GM12875 (cell line): ENCODE measurements at regions not wholly inside any gene's neighbourhood (a gene's known extent, or its start where the extent isn't known, plus 50 kb on each side); places are given as distances from the start of the nearest gene placed in this dataset.
"Not testable (repeated sequence)": the region's sequence is repeated elsewhere in the genome, so short reads cannot be mapped to it uniquely, and the experiment has no call there.

Source experiments
- H3K4me3 ChIP-seq: one replicate; pipeline ENCODE4 v1.5.1; 2011; ENCODE audit warnings: low read depth, low read length, control low read depth
- TF ChIP-seq, protein P1 (sequence below): IDR thresholded peaks from 2 replicates; pipeline ENCODE4 v1.5.1; 2011; ENCODE audit warnings: low read depth, mild to moderate bottlenecking, control low read depth, inconsistent platforms, low read length, moderate library complexity, borderline replicate concordance; ENCODE audit not compliant: insufficient read depth

DNA sequence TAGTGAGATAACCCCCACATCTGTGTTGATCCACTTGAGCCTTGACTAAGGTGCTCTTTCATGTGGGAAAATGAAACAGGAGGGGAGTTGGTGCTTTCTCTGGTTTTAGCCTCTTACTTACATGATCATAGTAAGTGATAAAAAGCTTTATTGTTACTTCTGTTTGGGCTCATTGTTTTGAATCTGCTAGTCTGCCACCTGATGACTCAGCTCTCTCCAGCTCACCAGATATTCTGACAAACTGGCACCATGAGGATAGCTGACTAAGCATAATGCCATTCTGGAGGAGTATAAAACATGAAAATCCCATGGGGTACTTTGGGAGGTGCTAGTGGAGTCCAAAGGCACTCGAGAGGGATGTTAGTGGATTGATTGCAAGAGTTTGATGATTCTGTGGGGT is 824.0 kb downstream of the RAPGEF2 start:
- TF ChIP-seq, protein P1, sequence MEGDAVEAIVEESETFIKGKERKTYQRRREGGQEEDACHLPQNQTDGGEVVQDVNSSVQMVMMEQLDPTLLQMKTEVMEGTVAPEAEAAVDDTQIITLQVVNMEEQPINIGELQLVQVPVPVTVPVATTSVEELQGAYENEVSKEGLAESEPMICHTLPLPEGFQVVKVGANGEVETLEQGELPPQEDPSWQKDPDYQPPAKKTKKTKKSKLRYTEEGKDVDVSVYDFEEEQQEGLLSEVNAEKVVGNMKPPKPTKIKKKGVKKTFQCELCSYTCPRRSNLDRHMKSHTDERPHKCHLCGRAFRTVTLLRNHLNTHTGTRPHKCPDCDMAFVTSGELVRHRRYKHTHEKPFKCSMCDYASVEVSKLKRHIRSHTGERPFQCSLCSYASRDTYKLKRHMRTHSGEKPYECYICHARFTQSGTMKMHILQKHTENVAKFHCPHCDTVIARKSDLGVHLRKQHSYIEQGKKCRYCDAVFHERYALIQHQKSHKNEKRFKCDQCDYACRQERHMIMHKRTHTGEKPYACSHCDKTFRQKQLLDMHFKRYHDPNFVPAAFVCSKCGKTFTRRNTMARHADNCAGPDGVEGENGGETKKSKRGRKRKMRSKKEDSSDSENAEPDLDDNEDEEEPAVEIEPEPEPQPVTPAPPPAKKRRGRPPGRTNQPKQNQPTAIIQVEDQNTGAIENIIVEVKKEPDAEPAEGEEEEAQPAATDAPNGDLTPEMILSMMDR = no peak
- no peak overlapping the region for H3K4me3 ChIP-seq

DNA sequence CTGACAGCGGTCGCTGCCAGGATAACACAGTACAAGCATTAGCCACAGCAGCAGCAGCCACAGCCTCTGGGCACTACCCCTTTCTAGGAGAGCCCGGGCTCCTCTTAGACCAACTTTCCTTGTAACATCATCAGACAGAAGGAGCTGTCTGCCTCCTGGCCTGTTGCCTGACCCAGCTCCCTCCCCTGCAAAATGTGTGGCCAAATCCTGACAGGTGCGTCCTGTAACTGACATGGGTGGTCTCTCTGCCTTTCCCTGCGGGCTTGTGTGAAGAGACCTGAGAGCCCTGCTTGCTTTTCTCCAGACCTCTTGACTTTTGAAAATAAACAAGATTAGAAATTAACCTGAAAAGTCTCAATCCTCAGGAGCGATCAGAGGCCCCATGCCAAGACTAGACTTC is 824.9 kb downstream of the RAPGEF2 start:
- H3K4me3 ChIP-seq = no peak overlapping the region
- TF ChIP-seq, protein P1 = no peak

DNA sequence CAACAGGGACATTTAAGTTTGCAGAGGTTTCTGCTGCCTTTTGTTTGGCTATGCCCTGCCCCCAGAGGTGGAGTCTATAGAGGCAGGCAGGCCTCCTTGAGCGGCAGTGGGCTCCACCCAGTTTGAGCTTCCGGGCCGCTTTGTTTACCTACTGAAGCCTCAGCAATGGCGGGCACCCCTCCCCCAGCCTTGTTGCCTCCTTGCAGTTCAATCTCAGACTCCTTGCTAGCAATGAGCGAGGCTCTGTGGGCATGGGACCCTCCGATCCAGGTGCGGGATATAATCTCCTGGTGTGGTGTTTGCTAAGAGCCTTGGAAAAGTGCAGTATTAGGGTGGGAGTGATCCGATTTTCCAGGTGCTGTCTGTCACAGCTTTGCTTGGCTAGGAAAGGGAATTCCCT is 831.7 kb downstream of the RAPGEF2 start:
- not testable (repeated sequence) for H3K4me3 ChIP-seq

DNA sequence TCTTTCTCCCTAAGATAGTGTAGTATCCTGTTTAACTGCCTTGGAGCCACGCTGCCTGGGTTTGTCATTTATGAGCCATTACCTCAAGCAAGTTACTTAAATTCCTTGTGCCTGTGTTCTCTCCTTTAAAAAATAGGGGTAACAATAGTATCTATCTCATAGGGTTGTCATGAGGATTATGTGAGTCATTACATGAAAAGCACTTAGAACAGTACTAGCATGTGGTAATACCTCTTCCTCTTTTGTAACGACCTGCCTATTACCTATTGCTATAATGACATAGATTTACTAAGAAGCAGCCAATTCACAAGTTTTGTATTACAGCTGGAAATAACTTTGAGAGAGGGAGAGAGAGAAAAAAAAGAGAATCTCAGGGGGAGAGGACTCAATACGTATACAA is 834.7 kb downstream of the RAPGEF2 start:
- no peak overlapping the region for H3K4me3 ChIP-seq
- TF ChIP-seq, protein P1 = no peak

DNA sequence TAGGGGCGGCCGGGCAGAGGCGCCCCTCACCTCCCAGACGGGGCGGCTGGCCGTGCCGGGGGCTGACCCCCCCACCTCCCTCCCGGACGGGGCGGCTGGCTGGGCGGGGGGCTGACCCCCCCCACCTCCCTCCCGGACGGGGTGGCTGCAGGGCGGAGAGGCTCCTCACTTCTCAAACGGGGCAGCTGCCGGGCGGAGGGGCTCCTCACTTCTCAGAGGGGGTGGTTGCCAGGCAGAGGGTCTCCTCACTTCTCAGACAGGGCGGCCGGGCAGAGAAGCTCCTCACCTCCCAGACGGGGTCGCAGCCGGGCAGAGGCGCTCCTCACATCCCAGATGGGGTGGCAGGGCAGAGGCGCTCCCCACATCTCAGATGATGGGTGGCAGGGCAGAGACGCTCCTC is 836.8 kb downstream of the RAPGEF2 start:
- H3K4me3 ChIP-seq = not testable (repeated sequence)

DNA sequence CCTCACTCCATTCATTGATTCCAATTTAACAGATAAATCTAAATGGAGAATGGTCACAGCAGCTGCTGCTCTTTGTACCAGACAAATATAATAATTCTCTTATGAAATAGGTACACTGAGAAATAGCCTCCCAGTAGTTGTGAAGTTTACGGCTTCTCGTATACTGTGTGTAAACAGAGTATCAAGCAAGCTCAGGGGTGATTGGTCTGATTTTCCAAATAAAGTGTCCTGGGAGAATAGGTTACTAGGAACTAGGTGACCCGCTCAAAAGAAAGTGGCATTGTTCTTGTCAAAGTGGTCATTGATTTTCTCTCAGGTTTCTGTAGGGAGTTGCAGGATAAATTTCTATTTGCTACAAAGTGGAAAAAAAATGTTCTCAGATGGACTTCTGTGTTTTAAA is 838.2 kb downstream of the RAPGEF2 start:
- H3K4me3 ChIP-seq = no peak overlapping the region
- TF ChIP-seq, protein P1 = no peak

DNA sequence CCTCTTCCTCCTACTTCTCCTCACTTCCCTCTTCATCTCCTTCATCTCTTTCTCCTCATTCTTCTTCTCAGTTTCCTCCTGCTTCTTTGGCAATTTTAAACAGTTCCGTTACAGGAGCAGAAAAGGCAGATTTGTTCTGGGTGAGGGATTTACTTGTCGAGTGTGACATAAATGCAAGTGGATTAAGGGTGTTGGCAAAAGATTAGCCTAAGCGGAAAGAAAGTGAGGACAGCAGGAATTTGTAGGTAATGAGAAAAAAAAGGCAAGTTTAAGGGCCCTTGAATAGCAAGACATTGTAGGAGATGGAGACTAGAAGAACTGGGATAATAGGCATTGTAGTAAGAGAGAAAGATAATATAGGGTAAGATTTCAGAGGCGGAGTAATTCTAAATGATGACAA is 841.6 kb downstream of the RAPGEF2 start:
- TF ChIP-seq, protein P1 = no peak
- no peak overlapping the region for H3K4me3 ChIP-seq

DNA sequence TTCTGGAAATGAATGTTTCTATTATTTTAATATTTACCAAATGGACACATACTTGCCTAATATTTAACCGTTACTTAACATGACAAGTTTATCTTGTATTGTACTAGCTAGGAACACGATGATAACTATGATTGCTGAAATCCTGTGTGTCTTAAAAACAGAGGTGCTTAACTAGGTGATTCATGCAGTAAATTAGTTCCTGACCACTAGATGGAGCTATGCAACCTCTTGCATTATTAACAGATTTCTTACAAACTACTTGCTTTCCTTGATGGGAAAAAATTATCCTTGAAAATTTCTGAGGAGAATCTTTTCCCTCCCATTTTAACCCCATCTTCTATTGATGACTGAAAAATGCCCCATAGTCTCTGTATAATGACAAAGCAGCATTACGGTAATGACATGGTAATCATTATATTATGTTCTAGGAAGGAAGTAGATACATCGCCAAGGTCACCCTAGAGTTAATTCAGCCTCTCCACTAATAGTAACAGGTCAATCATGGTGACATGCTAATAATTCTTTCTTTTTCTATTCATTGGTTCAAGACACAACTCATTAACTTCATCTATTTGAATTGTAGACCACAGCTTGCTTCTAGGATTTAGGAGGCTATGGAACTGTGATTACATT is 844.2 kb downstream of the RAPGEF2 start:
- no peak overlapping the region for H3K4me3 ChIP-seq
- TF ChIP-seq, protein P1 = peak; percentile 56
